DND-41 (cell line): ENCODE measurements at regions not wholly inside any gene's neighbourhood (a gene's known extent, or its start where the extent isn't known, plus 50 kb on each side); places are given as distances from the start of the nearest gene placed in this dataset.
"Not testable (repeated sequence)": the region's sequence is repeated elsewhere in the genome, so short reads cannot be mapped to it uniquely, and the experiment has no call there.

Experiments
- CTCF ChIP-seq: IDR thresholded peaks from 2 replicates; pipeline ENCODE4 v1.5.1; 2012; ENCODE audit warnings: borderline replicate concordance, low read length, moderate library complexity, mild to moderate bottlenecking; ENCODE audit not compliant: poor library complexity, severe bottlenecking; ENCODE audit errors: extremely low read depth
- EZH2 ChIP-seq: IDR thresholded peaks from 3 replicates; pipeline ENCODE4 v1.6.1; 2012; ENCODE audit warnings: borderline replicate concordance, low read depth, mild to moderate bottlenecking, moderate library complexity, low read length, inconsistent platforms; ENCODE audit not compliant: severe bottlenecking

DNA sequence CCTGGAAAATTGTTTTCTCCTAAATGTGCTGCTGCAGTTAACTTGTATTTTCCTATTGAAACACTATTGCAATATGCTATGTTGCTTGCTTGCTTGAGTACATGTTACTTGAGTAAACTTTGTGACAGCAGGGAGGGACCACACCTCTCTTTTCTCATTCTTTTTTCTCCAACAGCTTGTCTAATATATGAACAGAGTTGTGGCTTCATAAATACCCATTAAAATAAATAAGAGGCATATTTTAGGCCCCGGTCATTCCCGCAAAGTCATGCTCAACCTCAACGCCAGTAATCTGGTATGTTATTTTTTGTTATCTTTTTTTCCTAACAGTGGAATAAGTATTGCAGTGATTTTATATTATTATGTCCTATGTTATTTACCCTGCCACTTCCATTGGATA lies 2408.6 kb downstream of the ARAP2 start:
- not testable (repeated sequence) for TF ChIP-seq CTCF, EZH2
